ENCODE measurements at regions not wholly inside any gene's neighbourhood (a gene's known extent, or its start where the extent isn't known, plus 50 kb on each side); places are given as distances from the start of the nearest gene placed in this dataset.

GRCh38 chr7:36036590-36036989 is 116.5 kb upstream of the EEPD1 start:
- TF ChIP-seq CTCF (IDR thresholded peaks at IDR 0.05) (no peak), POLR2A (IDR thresholded peaks at IDR 0.05) (no peak)

All from Peyer's patch (tissue), 4 donors.